HPDE6-E6E7 (cell line): ENCODE measurements at regions not wholly inside any gene's neighbourhood (a gene's known extent, or its start where the extent isn't known, plus 50 kb on each side); places are given as distances from the start of the nearest gene placed in this dataset.

Source experiments
- DNase-seq: peaks from one replicate; pipeline ENCODE4 v3.0.0; 2011; ENCODE audit warnings: missing footprints; ENCODE audit errors: extremely low spot score

GRCh38 chr9:13487936-13488335 lies 208.4 kb upstream of the MPDZ start:
- DNase-seq = no peak

GRCh38 chr9:13487498-13487897 lies 208.0 kb upstream of the MPDZ start:
- DNase-seq = no peak

- DNase-seq = no peak
Measured at GRCh38 chr9:13487071-13487470, 207.6 kb upstream of the MPDZ start.

GRCh38 chr9:13485068-13485596 lies 205.6 kb upstream of the MPDZ start:
- no peak for DNase-seq

- no peak for DNase-seq
Measured at GRCh38 chr9:13484186-13484585, 204.7 kb upstream of the MPDZ start.

DNA sequence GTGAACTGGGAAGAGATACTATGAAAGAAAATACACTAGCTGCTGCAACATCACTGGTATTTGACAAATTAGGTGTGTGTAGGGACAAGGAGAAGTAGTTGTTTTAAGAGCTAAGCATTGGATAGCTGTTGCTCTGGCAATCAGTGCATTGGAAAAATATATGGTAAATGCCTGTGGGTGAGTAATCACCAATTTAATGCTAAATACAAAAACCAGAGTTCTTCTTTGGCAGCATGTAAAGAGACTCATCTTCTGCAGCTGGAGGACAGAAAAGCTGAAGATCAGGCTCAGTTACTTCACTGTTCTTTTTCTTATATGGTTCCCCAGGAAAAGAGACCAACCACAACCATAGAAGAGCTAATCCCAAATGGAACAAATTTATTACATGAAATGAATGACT lies 201.8 kb upstream of the MPDZ start:
- no peak for DNase-seq

DNA sequence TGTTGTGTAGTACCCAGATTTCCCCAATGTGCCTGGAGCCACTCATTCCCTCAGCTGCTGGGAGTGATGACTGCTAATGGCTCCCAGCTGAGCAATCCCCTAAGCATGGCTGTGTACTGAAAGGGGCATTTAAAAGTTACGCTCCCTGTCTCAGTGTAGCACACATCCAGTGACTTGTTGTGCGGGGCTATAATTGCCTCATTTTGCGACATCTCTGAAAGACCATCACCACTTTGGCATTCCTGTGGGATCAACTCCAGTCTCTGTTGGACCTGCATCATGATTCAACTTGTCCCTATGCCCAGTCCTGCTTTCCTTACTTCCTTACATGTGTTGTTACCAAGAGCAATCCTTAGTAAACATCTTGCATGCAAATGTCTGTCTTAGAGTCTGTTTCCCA lies 201.2 kb upstream of the MPDZ start:
- no peak for DNase-seq

- DNase-seq = no peak
Measured at GRCh38 chr9:13479096-13479495, 199.6 kb upstream of the MPDZ start.

DNA sequence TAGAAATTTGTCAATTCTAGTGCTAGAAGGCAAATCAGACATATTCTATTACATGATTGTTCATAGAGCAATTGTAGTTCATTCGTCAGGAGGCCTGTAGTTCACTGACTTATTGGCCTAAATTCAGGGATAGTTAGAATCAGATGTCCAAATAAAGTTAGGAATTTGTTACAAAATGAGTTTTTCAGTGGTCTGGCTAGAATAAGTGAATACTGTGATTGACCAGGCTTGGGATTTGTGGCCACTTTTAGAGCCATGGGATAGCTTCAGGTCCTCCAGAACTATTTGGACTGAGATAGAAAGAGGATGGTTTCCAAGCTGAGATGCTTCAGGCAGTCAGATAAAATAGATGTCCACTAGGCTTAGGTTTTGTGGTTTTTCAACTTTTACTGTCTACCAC lies 199.1 kb upstream of the MPDZ start:
- no peak for DNase-seq

DNA sequence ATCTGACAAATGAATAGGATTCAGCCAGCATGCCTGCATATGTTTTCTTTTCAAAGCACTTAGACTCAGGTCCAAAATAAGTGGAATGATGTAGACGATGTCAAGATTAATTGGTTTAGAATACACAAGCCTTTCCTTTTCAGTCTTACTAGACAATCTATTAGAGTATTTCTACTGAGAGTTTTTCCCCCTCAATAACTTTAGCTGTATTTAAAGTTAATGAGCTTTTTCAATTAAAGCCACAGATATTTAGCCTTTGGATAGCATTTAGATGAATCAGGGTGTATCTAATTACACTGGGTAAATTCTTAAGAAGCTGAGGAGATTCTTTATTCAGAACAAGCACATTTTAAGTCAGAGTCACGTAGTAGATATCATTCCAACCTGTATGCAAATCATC lies 198.7 kb upstream of the MPDZ start:
- no peak for DNase-seq

GRCh38 chr9:13470836-13471235 lies 191.3 kb upstream of the MPDZ start:
- no peak for DNase-seq

DNA sequence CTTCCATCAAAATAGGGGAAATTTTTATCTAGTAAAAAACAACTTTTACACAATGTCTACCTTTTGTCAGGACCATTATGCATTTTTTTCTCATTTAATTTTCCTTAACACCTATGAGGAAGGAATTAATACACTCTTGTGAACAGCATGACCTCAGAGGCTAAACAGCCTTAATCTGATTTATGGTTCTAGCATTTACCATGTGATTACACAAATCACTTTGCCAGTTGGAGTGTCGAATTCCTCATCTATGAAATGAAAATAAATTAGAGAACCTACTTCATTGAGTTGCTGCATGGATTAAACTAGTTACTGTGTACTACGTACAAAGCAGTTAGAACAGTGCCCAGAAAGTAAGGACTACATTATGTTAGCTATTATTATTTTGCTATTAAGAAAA lies 187.7 kb upstream of the MPDZ start:
- no peak for DNase-seq

GRCh38 chr9:13461414-13461991 lies 182.0 kb upstream of the MPDZ start:
- no peak for DNase-seq

DNA sequence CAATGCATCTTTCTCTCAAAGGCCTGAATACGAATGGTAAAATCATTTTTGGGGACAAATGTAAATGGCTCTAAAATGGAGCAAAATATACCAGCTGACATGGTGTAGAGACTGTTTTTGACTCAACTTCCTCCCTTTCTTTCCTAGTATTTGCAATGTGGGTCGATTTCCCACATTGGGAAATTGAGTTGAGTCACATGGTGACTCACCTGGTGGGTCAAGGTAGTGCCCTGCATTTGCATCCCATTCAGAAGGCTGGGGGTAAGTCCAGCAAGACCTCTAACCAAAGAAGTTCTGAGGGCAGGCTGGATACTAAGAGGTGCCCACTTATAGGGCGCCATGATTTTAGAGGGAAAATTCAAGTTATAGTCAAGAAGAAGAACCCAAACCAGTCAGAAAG lies 179.6 kb upstream of the MPDZ start:
- no peak for DNase-seq

DNA sequence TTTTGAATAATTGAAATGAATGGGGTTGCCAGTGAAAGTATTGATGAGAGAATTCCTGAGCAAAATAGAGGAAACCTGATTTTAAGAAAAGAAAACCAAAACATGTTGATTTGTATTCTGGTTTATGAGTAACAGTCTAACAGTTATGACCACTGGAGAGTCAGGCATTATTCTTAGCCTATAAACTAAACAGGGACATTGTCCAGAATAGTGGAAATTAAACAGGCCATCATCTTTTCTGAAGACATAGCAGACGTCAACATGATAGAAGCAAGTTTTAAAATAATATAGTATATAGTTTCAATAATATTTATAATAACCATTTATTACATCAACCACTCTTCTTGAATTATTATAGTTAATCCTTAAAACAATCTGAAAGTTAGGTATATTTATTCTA lies 178.3 kb upstream of the MPDZ start:
- no peak for DNase-seq

- no peak for DNase-seq
Measured at GRCh38 chr9:13450723-13451122, 171.2 kb upstream of the MPDZ start.

DNA sequence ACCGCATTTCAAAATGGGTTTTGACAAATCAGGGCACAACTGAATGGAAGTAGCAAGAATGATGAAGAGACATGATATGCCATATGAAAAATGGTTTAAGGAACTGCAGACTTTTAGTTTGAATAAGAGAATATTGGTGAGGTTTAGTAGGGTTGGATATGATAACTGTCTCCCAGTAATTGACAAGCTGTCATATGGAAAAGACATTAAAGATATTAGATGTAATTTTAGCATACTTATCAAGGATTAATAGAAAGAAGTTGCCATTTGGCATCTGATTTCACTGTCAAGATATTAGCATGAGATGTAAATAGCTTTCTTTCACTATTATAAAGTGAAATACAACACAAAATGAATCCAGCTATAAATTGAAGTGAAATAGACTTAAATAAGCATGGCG lies 169.0 kb upstream of the MPDZ start:
- DNase-seq = no peak

DNA sequence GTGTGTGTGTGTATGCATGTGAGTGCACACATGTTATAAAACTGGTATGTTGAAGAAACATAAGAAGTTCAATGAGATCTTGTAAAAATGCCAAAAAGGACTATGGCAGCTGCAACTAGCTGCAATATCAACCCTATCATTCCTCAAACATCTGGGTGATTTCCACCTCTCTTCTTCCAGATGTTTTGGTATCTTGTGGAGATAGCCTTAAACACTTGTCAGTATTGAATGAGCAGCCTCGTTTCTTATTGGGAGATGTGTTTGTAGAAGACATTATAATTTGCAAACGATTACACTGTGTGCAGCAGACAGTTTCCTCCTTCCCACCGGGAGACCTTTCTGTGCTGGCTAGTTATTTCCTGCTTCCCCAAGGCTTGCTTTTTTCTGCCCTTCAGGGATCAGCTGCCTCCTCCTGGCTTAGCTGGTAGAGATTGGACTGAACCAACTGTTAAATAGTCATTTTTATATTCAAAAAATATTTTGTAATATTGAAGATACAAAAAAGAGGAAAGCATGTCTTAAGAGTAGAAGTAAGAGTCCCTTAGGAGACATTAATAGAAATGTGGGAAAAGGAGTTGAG lies 168.4 kb upstream of the MPDZ start:
- no peak for DNase-seq

- DNase-seq = no peak
Measured at GRCh38 chr9:13446938-13447842, 167.7 kb upstream of the MPDZ start.

DNA sequence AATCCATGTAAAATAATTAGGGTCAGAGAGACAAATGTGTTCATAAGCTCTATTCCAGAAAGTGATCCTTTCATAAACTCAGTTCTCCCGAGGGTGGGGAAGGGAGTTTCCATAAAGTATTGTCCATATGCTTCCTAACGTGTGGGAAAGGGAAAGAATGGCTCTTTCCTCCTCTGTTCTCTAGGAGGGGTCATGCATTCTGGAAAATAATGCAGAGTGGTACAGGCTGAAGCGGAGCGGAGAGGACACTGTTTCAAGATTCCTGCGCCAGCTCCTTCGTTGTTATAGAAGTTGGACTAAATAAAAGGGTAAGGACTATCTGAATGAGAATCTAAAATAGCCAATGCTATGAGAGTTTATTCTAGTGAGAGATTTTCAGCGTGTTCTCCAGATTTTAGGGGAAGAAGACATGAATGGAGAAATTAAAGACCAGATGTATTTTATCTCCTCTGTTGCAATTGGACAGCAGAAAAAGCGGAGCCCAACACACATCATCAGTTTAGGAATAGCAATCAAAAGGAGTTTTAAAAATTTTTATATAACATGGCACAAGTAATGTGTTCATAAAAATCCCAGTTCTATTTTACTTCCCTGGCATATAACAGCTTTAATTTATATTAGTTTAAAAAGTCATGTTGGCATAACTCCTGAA lies 166.9 kb upstream of the MPDZ start:
- DNase-seq = no peak

GRCh38 chr9:13445103-13445500 lies 165.6 kb upstream of the MPDZ start:
- DNase-seq = no peak
